A549 (cell line): ENCODE measurements at regions not wholly inside any gene's neighbourhood (a gene's known extent, or its start where the extent isn't known, plus 50 kb on each side); places are given as distances from the start of the nearest gene placed in this dataset.

Experiments used
- ATAC-seq, 2 experiments: fragments of 200-7000 bp in 1 of 2; fragments of >200 bp in 1 of 2; cut with Nextera tagmentation in 1 of 2; cut with Tn5 transposase in 1 of 2; 3 replicates each; pipeline versions ENCODE4 v1.8.0 to v1.9.1; 2018 to 2020; ENCODE audit warnings: mild to moderate bottlenecking in 1 of 2, moderate library complexity in 1 of 2
- CTCF ChIA-PET: fragments of 300-600 bp; sonication (Branson Sonifier 250); formaldehyde crosslinking; extraction: SDS; loops from one replicate; lab custom pipeline; 2021; ENCODE audit warnings: antibody characterized with exemption, inconsistent platforms; lab: Yijun Ruan, JAX
- POLR2A ChIA-PET: fragments of 350-600 bp; formaldehyde crosslinking; extraction: SDS; loops from one replicate; lab custom pipeline; 2021; ENCODE audit warnings: antibody characterized with exemption, inconsistent platforms; lab: Yijun Ruan, JAX
- DNase-seq, 2 experiments: peaks; one replicate each; pipeline versions ENCODE4 v3.0.0 to v3.0.0-alpha.2; 2011 to 2016; ENCODE audit warnings: low read depth in 1 of 2, low spot score in 1 of 2
- FAIRE-seq: peaks from 2 replicates; lab custom pipeline; 2011; peaks lifted over from hg19 to GRCh38; lab: Jason Lieb, UNC
- H3K27ac ChIP-seq, 2 experiments: fragments of >200 bp; sonication (Bioruptor Twin); formaldehyde crosslinking; 3 replicates each; pipeline ENCODE4 v1.5.1; 2016 to 2017
- H3K4me1 ChIP-seq: fragments of >200 bp; sonication (Bioruptor Twin); formaldehyde crosslinking; 3 replicates; pipeline ENCODE4 v1.6.1; 2016
- H3K4me2 ChIP-seq: fragments of >200 bp; sonication (Bioruptor Twin); formaldehyde crosslinking; 3 replicates; pipeline ENCODE4 v1.6.1; 2016
- H3K4me3 ChIP-seq: fragments of >200 bp; sonication (Bioruptor Twin); formaldehyde crosslinking; 3 replicates; pipeline ENCODE4 v1.5.1; 2016
- H3K9me3 ChIP-seq: fragments of >200 bp; sonication (Bioruptor Twin); formaldehyde crosslinking; 3 replicates; pipeline ENCODE4 v1.6.1; 2016
- ATOH8 ChIP-seq: fragments of 250-450 bp; sonication (Bioruptor Pico); IDR thresholded peaks from 2 replicates; pipeline ENCODE4 v1.5.0; 2020; ENCODE audit warnings: low read depth, mild to moderate bottlenecking, moderate library complexity
- CTCF ChIP-seq: fragments of >200 bp; sonication (Bioruptor Twin); formaldehyde crosslinking; IDR thresholded peaks from 3 replicates; pipeline ENCODE4 v1.5.1; 2016
- E2F6 ChIP-seq: IDR thresholded peaks from 2 replicates; pipeline ENCODE4 v1.6.1; 2012; ENCODE audit warnings: low read depth, borderline replicate concordance
- EHMT2 ChIP-seq: fragments of 200-600 bp; sonication (generic); IDR thresholded peaks from 2 replicates; pipeline ENCODE4 v1.6.1; 2016; ENCODE audit warnings: antibody characterized with exemption, low read depth, mild to moderate bottlenecking, moderate library complexity
- HEYL ChIP-seq: fragments of 250-450 bp; sonication (Bioruptor Pico); IDR thresholded peaks from 2 replicates; pipeline ENCODE4 v1.8.0; 2021; ENCODE audit warnings: mild to moderate bottlenecking, moderate library complexity
- JUNB ChIP-seq: fragments of >200 bp; sonication (Bioruptor Twin); formaldehyde crosslinking; IDR thresholded peaks from 2 replicates; pipeline ENCODE4 v1.6.1; 2016
- MAX ChIP-seq: IDR thresholded peaks from 2 replicates; pipeline ENCODE4 v1.6.1; 2012
- MYC ChIP-seq: IDR thresholded peaks from 2 replicates; pipeline ENCODE4 v1.6.1; 2012; ENCODE audit warnings: mild to moderate bottlenecking, inconsistent platforms, low read length, improper control_type of control experiment, borderline replicate concordance
- NPAS2 ChIP-seq: fragments of 250-450 bp; sonication (Bioruptor Pico); IDR thresholded peaks from 2 replicates; pipeline ENCODE4 v1.8.0; 2022; ENCODE audit warnings: mild to moderate bottlenecking, moderate library complexity, borderline replicate concordance
- PBX3 ChIP-seq: IDR thresholded peaks from 2 replicates; pipeline ENCODE4 v1.6.1; 2012
- RAD21 ChIP-seq, 2 experiments: fragments of >200 bp in 1 of 2; sonication (Bioruptor Twin) in 1 of 2; formaldehyde crosslinking in 1 of 2; IDR thresholded peaks in 1 of 2; conservative IDR thresholded peaks in 1 of 2; 2 replicates in 1 of 2; 3 replicates in 1 of 2; pipeline ENCODE4 v1.6.1; 2012 to 2018; ENCODE audit warnings: inconsistent platforms in 1 of 2
- REST ChIP-seq: fragments of 200-600 bp; sonication (generic); IDR thresholded peaks from 2 replicates; pipeline ENCODE4 v1.6.1; 2016; ENCODE audit warnings: antibody characterized with exemption, mild to moderate bottlenecking, moderate library complexity
- SREBF2 ChIP-seq: fragments of 450-650 bp; IDR thresholded peaks from 2 replicates; pipeline ENCODE4 v1.6.1; 2014; ENCODE audit warnings: mild to moderate bottlenecking, moderate library complexity
- TFCP2L1 ChIP-seq: fragments of 250-450 bp; sonication (Bioruptor Pico); IDR thresholded peaks from 2 replicates; pipeline ENCODE4 v1.5.0; 2021; ENCODE audit warnings: mild to moderate bottlenecking
- USF2 ChIP-seq: fragments of 450-650 bp; IDR thresholded peaks from 2 replicates; pipeline ENCODE4 v1.6.1; 2014; ENCODE audit warnings: antibody characterized with exemption
- ZC3H11A ChIP-seq: fragments of 450-650 bp; IDR thresholded peaks from 2 replicates; pipeline ENCODE4 v1.6.1; 2014; ENCODE audit warnings: antibody characterized with exemption, mild to moderate bottlenecking
- ZNF302 ChIP-seq: fragments of 250-450 bp; sonication (Bioruptor Pico); IDR thresholded peaks from 2 replicates; pipeline ENCODE4 v1.9.0; 2021; ENCODE audit warnings: inconsistent platforms, mild to moderate bottlenecking, moderate library complexity
- WGBS: methylation state at CpG from one replicate; pipeline ENCODE4 v1.1.6; 2017; ENCODE audit errors: missing lambda C conversion rate; 5-methylcytosine and 5-hydroxymethylcytosine counted together

- 72% methylated on average over 21 of the region's 25 CpGs for WGBS
- Histone ChIP-seq H3K4me3 (no peak overlapping the region), H3K27ac (no peak overlapping the region), H3K9me3 (no peaks in the 10 kb centered on the region; the same call in 2 of the 3 replicates), H3K4me1 (no peaks in the 10 kb centered on the region), H3K4me2 (no peak overlapping the region)
- FAIRE-seq (no peak), ATAC-seq (no peak), DNase-seq (no peak)
- TF ChIP-seq E2F6 (no peak), MYC (no peak), SREBF2 (no peak), RAD21 (conservative IDR thresholded peaks at IDR 0.05 in 1 of 2, IDR thresholded peaks at IDR 0.05 in 1 of 2) (no peak), NPAS2 (CRISPR knock-in tag) (no peak), USF2 (no peak), EHMT2 (no peak), TFCP2L1 (CRISPR knock-in tag) (no peak), ZNF302 (no peak), JUNB (no peak), PBX3 (no peak), ZC3H11A (no peak), CTCF (no peak), ATOH8 (CRISPR knock-in tag) (no peak), REST (no peak), MAX (no peak), HEYL (CRISPR knock-in tag) (no peak)
- ChIA-PET CTCF (interaction anchor here (1.1 kb wide), 1 partner anchor 66 kb away, joined by 4 read pairs; no protein-coding TSS in a partner anchor), POLR2A (no interaction called here)
These were observed 79.7 kb downstream of the TSPAN17 start for GRCh38 chr5:176726746-176727527.
